ENCODE measurements at regions not wholly inside any gene's neighbourhood (a gene's known extent, or its start where the extent isn't known, plus 50 kb on each side); places are given as distances from the start of the nearest gene placed in this dataset.

DNA sequence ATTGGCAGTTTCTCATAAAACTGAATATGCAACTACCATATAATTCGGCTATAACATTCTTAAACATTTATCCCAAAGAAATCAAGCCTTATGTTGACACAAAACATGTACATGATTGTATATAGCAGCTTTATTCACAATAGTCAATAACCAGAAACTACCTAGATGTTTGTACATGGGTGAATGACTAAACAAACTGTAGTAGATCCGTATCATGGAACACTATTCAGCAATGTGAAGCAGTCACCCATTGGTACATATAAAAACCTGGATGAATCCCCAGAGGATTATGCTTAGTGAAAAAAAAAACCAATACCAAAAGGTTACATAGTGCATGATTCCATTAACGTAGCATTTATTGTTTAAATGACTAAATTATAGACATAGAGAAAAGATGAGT, 471.7 kb upstream of the KLHL1 start:
- no peaks in the 10 kb centered on the region for H4K20me1 ChIP-seq (ENCODE audit: insufficient read depth, low read length)
- BruUV-seq (replicated peaks), result no TSS peak
- no peak overlapping the region for H3K27ac ChIP-seq (ENCODE audit: extremely low read length, insufficient read depth, low read length)
- ATAC-seq (no peak), FAIRE-seq (no peak), DNase-seq (ENCODE audit: low spot score) (no peak)
- H3K9me3 ChIP-seq (ENCODE audit: low read length), result no peaks in the 10 kb centered on the region
- H3K9ac ChIP-seq (ENCODE audit: insufficient read depth, low read depth, low read length), result no peak overlapping the region
- in situ Hi-C loops (cut with HindIII; ENCODE audit: extremely low pct_ligation_motif_present, low pct_unique_long_range_greater_than_20kb), result no loop called here
- 0% methylated on average over 3 of the region's 3 CpGs for WGBS (ENCODE audit: low lambda C conversion rate)
- CTCF ChIA-PET (ENCODE audit: low intra/inter-chr PET ratio, low total read pairs), result no interaction called here
- no peaks in the 10 kb centered on the region for H3K79me2 ChIP-seq (ENCODE audit: insufficient read depth, low read length)
- TF ChIP-seq AKAP8 (CRISPR knock-in tag; IDR thresholded peaks at IDR 0.05) (no peak), ZNF792 (CRISPR knock-in tag; IDR thresholded peaks at IDR 0.05) (no peak), KLF9 (CRISPR knock-in tag; IDR thresholded peaks at IDR 0.05; ENCODE audit: low read depth) (no peak), MBD4 (IDR thresholded peaks at IDR 0.05; ENCODE audit: borderline replicate concordance, low read length) (no peak), TMF1 (CRISPR knock-in tag; IDR thresholded peaks at IDR 0.05; ENCODE audit: low read depth) (no peak), ARNT (IDR thresholded peaks at IDR 0.05) (no peak), SP2 (CRISPR knock-in tag; IDR thresholded peaks at IDR 0.05) (no peak), ZNF589 (CRISPR knock-in tag; conservative IDR thresholded peaks at IDR 0.05) (no peak), HMG20A (CRISPR knock-in tag; IDR thresholded peaks at IDR 0.05; ENCODE audit: borderline replicate concordance) (no peak), TAF1 (CRISPR knock-in tag; IDR thresholded peaks at IDR 0.05) (no peak), ZNF674 (CRISPR knock-in tag; IDR thresholded peaks at IDR 0.05; ENCODE audit: low read depth) (no peak)
- TF ChIP-seq, protein P1, sequence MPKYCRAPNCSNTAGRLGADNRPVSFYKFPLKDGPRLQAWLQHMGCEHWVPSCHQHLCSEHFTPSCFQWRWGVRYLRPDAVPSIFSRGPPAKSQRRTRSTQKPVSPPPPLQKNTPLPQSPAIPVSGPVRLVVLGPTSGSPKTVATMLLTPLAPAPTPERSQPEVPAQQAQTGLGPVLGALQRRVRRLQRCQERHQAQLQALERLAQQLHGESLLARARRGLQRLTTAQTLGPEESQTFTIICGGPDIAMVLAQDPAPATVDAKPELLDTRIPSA (CRISPR knock-in tag; IDR thresholded peaks at IDR 0.05; ENCODE audit: borderline replicate concordance), result no peak
- TF ChIP-seq, protein P2, sequence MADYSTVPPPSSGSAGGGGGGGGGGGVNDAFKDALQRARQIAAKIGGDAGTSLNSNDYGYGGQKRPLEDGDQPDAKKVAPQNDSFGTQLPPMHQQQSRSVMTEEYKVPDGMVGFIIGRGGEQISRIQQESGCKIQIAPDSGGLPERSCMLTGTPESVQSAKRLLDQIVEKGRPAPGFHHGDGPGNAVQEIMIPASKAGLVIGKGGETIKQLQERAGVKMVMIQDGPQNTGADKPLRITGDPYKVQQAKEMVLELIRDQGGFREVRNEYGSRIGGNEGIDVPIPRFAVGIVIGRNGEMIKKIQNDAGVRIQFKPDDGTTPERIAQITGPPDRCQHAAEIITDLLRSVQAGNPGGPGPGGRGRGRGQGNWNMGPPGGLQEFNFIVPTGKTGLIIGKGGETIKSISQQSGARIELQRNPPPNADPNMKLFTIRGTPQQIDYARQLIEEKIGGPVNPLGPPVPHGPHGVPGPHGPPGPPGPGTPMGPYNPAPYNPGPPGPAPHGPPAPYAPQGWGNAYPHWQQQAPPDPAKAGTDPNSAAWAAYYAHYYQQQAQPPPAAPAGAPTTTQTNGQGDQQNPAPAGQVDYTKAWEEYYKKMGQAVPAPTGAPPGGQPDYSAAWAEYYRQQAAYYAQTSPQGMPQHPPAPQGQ (CRISPR knock-in tag; IDR thresholded peaks at IDR 0.05; ENCODE audit: borderline replicate concordance), result no peak
- TF ChIP-seq, protein P3, sequence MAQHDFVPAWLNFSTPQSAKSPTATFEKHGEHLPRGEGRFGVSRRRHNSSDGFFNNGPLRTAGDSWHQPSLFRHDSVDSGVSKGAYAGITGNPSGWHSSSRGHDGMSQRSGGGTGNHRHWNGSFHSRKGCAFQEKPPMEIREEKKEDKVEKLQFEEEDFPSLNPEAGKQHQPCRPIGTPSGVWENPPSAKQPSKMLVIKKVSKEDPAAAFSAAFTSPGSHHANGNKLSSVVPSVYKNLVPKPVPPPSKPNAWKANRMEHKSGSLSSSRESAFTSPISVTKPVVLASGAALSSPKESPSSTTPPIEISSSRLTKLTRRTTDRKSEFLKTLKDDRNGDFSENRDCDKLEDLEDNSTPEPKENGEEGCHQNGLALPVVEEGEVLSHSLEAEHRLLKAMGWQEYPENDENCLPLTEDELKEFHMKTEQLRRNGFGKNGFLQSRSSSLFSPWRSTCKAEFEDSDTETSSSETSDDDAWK (CRISPR knock-in tag; IDR thresholded peaks at IDR 0.05), result no peak
- TF ChIP-seq, protein P4, sequence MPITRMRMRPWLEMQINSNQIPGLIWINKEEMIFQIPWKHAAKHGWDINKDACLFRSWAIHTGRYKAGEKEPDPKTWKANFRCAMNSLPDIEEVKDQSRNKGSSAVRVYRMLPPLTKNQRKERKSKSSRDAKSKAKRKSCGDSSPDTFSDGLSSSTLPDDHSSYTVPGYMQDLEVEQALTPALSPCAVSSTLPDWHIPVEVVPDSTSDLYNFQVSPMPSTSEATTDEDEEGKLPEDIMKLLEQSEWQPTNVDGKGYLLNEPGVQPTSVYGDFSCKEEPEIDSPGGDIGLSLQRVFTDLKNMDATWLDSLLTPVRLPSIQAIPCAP (CRISPR knock-in tag; IDR thresholded peaks at IDR 0.05; ENCODE audit: low read depth), result no peak
- H3K36me3 ChIP-seq (replicated peaks in 1 of 2; ENCODE audit: control insufficient read depth in 1 of 2, insufficient read depth in 2 of 2, low read length in 2 of 2), result no peaks in the 10 kb centered on the region
- POLR2A ChIA-PET, result no interaction called here
- intact Hi-C loops (cut with micrococcal nuclease; ENCODE audit: unreplicated experiment), result no loop called here
- H3K4me2 ChIP-seq (ENCODE audit: low read depth, low read length), result no peak overlapping the region
- H3K4me3 ChIP-seq (replicated peaks in 1 of 3; ENCODE audit: insufficient read depth in 1 of 3, low read depth in 2 of 3, low read length in 3 of 3), result no peak overlapping the region
- H3K27me3 ChIP-seq (ENCODE audit: control insufficient read depth in 1 of 2, insufficient read depth in 2 of 2, low read length in 2 of 2), result no peaks in the 10 kb centered on the region; a peak in 1 of 5 replicates
- H2AFZ ChIP-seq (ENCODE audit: low read length), result no peak overlapping the region
- no peaks in the 10 kb centered on the region for H3K4me1 ChIP-seq (ENCODE audit: insufficient read depth, low read length)
